HG03565 (cell line): ENCODE measurements at regions not wholly inside any gene's neighbourhood (a gene's known extent, or its start where the extent isn't known, plus 50 kb on each side); places are given as distances from the start of the nearest gene placed in this dataset.
"Not testable (repeated sequence)": the region's sequence is repeated elsewhere in the genome, so short reads cannot be mapped to it uniquely, and the experiment has no call there.

Source experiments
- ATAC-seq: cut with Tn5 transposase; IDR thresholded peaks from one replicate; pipeline ENCODE4 v1.9.1; 2021; ENCODE audit warnings: mild to moderate bottlenecking, moderate library complexity; ENCODE audit not compliant: unreplicated experiment

- no peak for ATAC-seq
Observed at GRCh38 chr12:82300611-82301010, 57.6 kb downstream of the CCDC59 start.

GRCh38 chr12:82299319-82300025, 58.7 kb downstream of the CCDC59 start:
- ATAC-seq, result no peak

- ATAC-seq, result no peak
Observed at GRCh38 chr12:82290415-82290814, 67.8 kb downstream of the CCDC59 start.

DNA sequence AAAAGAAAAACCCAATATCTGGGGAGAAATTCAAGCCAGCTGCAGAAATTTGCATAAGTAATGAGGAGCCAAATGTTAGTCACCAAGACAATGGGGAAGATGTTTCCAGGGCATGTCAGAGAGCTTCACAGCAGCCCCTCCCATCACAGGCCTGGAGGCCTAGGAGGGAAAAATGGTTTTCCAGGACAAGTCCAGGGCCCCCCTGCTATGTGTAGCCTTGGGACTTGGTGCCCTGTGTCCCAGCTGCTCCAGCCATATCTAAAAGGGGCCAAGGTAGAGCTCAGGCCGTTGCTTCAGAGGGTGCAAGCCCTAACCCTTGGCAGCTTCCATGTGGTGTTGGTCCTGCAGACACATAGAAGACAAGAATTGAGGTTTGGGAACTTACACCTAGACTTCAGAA, 76.9 kb downstream of the CCDC59 start:
- ATAC-seq, result not testable (repeated sequence)

- no peak for ATAC-seq
Observed at GRCh38 chr12:82279536-82280058, 78.6 kb downstream of the CCDC59 start.

GRCh38 chr12:82277582-82277981, 80.6 kb downstream of the CCDC59 start:
- no peak for ATAC-seq

GRCh38 chr12:82242729-82243128, 115.5 kb downstream of the CCDC59 start:
- ATAC-seq, result no peak

- no peak for ATAC-seq
Observed at GRCh38 chr12:82225871-82226270, 132.3 kb downstream of the CCDC59 start.

- ATAC-seq, result no peak
Observed at GRCh38 chr12:82223426-82223825, 134.8 kb downstream of the CCDC59 start.

DNA sequence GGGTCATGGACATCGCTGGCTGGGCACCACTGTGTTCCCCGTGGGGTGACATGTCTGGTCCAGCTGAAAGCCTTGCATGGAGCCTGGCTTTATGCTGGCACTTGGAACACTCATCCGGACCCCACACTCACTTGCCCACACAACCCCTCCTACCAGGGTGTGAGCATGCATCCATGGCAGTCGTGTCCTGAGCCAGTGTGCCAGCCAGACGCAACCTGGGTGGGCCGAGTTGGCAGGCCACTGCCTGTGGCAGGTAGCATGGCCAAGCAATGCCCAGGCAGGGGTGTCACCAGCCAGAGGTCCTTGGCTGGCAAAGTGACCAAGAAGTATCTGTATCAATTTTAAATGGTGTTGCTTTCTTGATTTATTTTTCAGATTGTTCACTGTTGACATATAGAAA, 141.7 kb downstream of the CCDC59 start:
- ATAC-seq, result no peak

DNA sequence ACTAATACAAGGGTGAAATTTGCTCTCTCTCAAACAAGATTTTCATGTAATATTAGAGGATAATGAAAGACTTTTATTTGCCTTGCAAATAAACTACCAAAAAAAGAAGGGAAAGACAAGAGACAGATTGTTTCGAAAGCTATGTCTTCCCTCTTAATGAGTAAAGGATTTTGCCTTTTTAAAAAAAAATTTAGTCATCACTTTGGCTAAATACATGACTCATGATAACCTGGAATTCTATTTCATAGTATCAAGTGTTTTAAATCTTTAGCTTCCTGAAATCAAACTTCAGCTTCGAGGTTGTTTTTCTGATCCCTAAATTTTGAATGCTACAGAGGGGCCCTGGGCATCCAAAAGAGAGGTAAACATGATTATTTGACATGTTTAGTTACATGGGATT, 144.4 kb downstream of the CCDC59 start:
- ATAC-seq, result no peak

DNA sequence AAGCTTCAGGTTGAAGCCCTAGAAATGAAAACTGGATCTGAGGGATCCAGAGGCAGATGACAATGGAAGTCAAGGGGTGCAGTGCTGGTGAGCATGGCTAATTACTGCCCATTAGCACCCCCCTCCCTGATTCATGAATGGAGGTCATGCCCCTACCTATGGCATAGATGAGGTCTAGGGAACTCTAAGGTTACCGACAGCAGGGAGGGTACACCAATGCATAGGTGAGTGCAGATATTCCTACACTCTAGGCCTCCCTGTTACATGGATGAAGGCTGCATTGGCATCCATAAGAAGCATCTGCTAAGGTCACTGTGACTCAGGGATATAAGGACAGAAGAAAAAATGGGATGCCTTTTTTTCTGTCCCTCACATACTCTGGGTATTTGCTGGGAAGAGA, 147.3 kb downstream of the CCDC59 start:
- ATAC-seq, result no peak

DNA sequence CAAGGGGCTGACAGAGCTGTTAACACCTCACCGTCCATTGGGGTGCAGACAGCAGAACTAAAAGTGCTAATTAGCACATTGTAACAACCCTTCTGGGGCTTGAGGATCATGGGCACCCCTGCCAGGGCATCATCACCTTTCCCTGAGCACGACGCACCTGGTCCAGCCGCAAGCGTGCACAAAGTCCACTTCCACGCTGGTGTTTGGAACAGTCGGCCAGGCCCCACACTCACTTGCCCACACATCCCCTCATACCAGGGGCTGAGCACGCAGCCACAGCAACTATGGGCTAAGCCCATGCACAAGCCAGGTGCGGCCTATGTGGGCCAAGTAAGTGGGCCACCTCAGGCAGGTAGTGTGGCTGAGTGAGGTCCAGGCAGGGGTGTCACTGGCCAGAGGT, 148.7 kb downstream of the CCDC59 start:
- no peak for ATAC-seq

GRCh38 chr12:82207556-82207955, 150.6 kb downstream of the CCDC59 start:
- ATAC-seq, result no peak

GRCh38 chr12:82203086-82203485, 155.1 kb downstream of the CCDC59 start:
- no peak for ATAC-seq

- ATAC-seq, result no peak
Observed at GRCh38 chr12:82187595-82187994, 170.6 kb downstream of the CCDC59 start.

GRCh38 chr12:82187011-82187410, 171.2 kb downstream of the CCDC59 start:
- no peak for ATAC-seq

DNA sequence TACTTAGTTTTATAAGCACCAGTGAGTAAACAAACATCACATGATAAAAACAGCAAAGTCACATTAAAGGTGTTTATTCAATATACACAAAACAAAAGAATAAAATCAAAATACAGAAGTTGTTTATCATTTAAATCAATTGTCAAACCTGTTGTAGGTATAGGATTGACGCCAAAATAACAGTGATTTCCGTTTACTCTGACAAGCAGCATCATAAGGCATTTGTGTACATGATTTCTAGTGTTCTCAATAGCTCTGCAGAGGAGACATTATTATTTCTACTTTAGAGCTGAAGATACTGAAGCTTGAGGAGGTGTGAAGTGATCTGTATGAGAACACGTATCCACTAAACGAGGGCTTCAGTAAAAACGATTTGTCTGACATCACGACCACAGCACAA, 171.9 kb downstream of the CCDC59 start:
- no peak for ATAC-seq

GRCh38 chr12:82184844-82185243, 173.3 kb downstream of the CCDC59 start:
- ATAC-seq, result no peak

DNA sequence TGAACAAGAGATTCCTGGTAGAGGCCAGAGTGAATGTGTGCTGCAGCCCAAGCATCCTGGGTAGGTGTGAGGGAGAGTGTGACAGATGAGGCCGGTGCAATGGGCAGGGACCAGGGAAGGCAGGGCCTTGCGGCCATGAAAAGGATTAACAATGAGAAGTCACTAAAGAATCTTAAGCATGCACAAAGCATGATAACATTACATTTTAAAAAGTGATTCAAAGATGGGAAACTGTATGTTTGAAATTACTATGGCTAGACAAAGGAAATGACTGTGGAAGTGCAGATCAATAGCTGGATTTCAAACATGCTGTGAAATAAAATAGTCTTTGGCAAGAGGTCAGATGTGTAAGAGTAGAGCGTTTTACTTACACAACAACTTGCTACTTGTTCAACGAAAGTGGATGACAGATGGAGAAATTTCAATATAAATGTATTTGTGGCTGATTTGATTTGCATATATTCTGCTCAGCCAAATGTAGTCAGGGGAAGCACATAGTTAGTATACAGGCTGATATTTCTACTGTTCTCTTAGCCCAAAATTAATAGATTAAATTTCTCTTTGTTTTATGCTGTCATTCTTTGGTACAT, 175.5 kb downstream of the CCDC59 start:
- no peak for ATAC-seq

DNA sequence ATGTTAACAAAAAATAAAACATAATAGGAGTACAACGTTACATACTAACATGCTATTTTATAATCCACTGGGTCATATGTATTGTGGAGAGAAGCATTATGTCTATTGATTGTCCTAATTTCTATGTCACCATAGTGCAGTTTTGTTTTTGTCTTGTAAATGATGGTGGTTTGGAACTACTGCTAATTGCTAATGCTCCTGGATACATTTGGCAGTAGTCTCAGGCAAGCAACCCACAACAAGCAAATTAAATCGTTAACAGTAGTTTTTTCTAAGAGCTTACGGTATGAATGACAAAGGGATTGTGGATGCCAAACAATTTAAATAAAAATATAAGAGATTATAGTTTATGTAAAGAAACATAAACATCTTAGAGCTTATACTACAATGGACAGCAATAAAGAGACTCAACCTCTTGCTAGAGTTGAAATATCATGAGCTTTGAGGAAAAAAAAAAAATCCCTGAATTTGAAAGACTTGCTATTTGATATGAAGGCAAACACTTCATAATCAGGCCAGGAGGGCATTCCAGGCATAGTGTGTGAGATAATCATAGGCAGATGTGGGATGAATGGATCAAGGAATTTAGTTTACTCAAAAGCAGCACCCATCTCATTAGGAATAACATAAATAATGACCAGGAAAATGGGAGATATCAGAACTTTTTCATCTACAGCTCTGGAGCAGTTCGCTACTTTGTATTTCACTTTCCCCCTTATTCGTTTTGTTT, 181.3 kb downstream of the CCDC59 start:
- ATAC-seq, result no peak

GRCh38 chr12:82176026-82176425, 182.2 kb downstream of the CCDC59 start:
- ATAC-seq, result no peak
